ENCODE measurements at regions not wholly inside any gene's neighbourhood (a gene's known extent, or its start where the extent isn't known, plus 50 kb on each side); places are given as distances from the start of the nearest gene placed in this dataset.
"Not testable (repeated sequence)": the region's sequence is repeated elsewhere in the genome, so short reads cannot be mapped to it uniquely, and the experiment has no call there.

GRCh38 chr2:16952368-16952767 lies 286.7 kb upstream of the CYRIA start:
- DNase-seq, result no peak

- DNase-seq, result no peak
Observed at GRCh38 chr2:16950436-16950835, 284.8 kb upstream of the CYRIA start.

GRCh38 chr2:16948710-16949109 lies 283.1 kb upstream of the CYRIA start:
- DNase-seq, result no peak

GRCh38 chr2:16948053-16948452 lies 282.4 kb upstream of the CYRIA start:
- peak; percentile 92 to 97 for DNase-seq

GRCh38 chr2:16943279-16943958 lies 277.8 kb upstream of the CYRIA start:
- DNase-seq, result no peak

- no peak for DNase-seq
Observed at GRCh38 chr2:16940214-16940613, 274.6 kb upstream of the CYRIA start.

- no peak for DNase-seq
Observed at GRCh38 chr2:16939771-16940170, 274.1 kb upstream of the CYRIA start.

GRCh38 chr2:16933355-16933754 lies 267.7 kb upstream of the CYRIA start:
- no peak for DNase-seq

GRCh38 chr2:16932826-16933225 lies 267.2 kb upstream of the CYRIA start:
- no peak for DNase-seq

- peak; percentile 1 to 30 for DNase-seq
Observed at GRCh38 chr2:16931441-16931840, 265.8 kb upstream of the CYRIA start.

- no peak for DNase-seq
Observed at GRCh38 chr2:16927398-16927797, 261.8 kb upstream of the CYRIA start.

- no peak for DNase-seq
Observed at GRCh38 chr2:16925145-16925544, 259.5 kb upstream of the CYRIA start.

GRCh38 chr2:16915341-16915755 lies 249.7 kb upstream of the CYRIA start:
- not testable (repeated sequence) for DNase-seq

GRCh38 chr2:16911746-16912145 lies 246.1 kb upstream of the CYRIA start:
- DNase-seq, result no peak

GRCh38 chr2:16908656-16909055 lies 243.0 kb upstream of the CYRIA start:
- no peak for DNase-seq

GRCh38 chr2:16907645-16908282 lies 242.1 kb upstream of the CYRIA start:
- DNase-seq, result no peak

- not testable (repeated sequence) for DNase-seq
Observed at GRCh38 chr2:16905325-16905724, 239.7 kb upstream of the CYRIA start.

GRCh38 chr2:16900405-16901025 lies 234.9 kb upstream of the CYRIA start:
- DNase-seq, result peak in 1 of 2 experiments; percentile 18

GRCh38 chr2:16899958-16900357 lies 234.3 kb upstream of the CYRIA start:
- no peak for DNase-seq

GRCh38 chr2:16890081-16890480 lies 224.4 kb upstream of the CYRIA start:
- DNase-seq, result no peak

- no peak for DNase-seq
Observed at GRCh38 chr2:16885027-16885426, 219.4 kb upstream of the CYRIA start.

GRCh38 chr2:16882706-16883105 lies 217.1 kb upstream of the CYRIA start:
- peak in 1 of 2 experiments; percentile 16 for DNase-seq

GRCh38 chr2:16881122-16881521 lies 215.5 kb upstream of the CYRIA start:
- no peak for DNase-seq

GRCh38 chr2:16871411-16871810 lies 205.8 kb upstream of the CYRIA start:
- DNase-seq, result no peak

Measured in NCI-H524 (cell line).